ENCODE measurements at regions not wholly inside any gene's neighbourhood (a gene's known extent, or its start where the extent isn't known, plus 50 kb on each side); places are given as distances from the start of the nearest gene placed in this dataset.

DNA sequence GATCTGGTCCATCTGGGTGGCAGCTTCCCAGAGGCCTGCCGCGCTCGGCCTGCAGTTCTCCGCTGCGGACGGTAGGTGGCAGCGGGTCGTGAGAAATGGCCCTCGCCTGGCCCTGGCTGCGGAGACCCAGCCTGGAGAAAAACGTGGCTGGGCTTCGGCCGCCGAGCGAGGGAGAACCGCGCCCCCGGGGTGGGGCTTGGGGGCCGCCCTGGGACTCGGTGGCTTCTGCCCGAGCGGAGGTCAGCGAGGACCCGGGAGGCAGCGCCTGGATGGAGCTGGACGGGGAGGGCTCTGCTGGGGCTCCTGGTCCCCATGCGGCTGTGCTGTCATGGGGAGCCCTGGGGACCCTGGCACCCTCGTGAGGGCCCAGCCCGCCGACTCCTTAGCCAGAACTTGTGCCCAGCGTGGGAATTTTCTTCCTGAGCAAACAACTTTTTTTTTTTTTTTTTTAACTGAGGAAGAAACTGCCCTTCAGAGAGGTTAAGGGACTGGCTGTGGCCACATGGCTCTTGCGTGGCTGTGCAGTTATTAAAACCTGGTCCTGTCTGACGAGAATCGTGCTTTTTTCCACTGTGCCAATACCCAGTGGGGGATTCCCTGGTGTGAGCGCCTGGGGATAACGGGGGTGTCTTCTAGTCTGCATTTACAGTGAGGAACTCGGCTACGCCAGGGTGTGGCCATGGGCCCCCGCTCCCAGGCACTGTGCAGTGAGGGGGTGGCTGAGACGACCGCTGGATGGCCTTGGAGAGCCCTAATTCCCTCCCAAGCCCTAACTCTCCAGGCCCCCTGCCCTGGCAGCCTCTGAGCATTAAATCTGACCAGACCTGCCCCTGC, 535.6 kb downstream of the INSC start:
- ChIA-PET POLR2A (interaction anchor here (0.5 to 1.0 kb wide), 2 partner anchors 61 to 81 kb away, joined by 3 to 4 read pairs; no protein-coding TSS in a partner anchor), CTCF (ENCODE audit: low intra/inter-chr PET ratio) (interaction anchor here (1.4 kb wide), 1 partner anchor 169 kb away, joined by 3 read pairs; no protein-coding TSS in a partner anchor)
- Histone ChIP-seq H2AFZ (ENCODE audit: low read depth, low read length) (peak overlapping the region; percentile 69), H3K79me2 (ENCODE audit: control insufficient read depth, insufficient read depth, low read length) (no peaks in the 10 kb centered on the region), H3K36me3 (ENCODE audit: control insufficient read depth, insufficient read depth, low read length) (no peaks in the 10 kb centered on the region), H3K4me1 (replicated peaks in 1 of 2; ENCODE audit: control insufficient read depth in 2 of 2, insufficient read depth in 2 of 2, low read length in 2 of 2) (peaks cover 11 to 15% of the 10 kb centered on the region in 2 experiments; a peak in 4 of 5 replicates), H3K4me3 (peak overlapping the region; percentile 20; the same call in 1 of the 2 replicates), H3K4me2 (ENCODE audit: insufficient read depth, low read length) (peak overlapping the region; percentile 51), H3K27ac (ENCODE audit: extremely low read depth, low read depth, low read length) (no peak overlapping the region), H3K9me3 (replicated peaks; ENCODE audit: control insufficient read depth, insufficient read depth, low read depth, low read length) (no peaks in the 10 kb centered on the region), H3K9ac (ENCODE audit: insufficient read depth in 1 of 2, low read depth in 2 of 2, low read length in 2 of 2) (peak overlapping the region in 1 of 2 experiments; percentile 74; a peak in 1 of 4 replicates), H3K9me1 (ENCODE audit: control insufficient read depth, insufficient read depth, low read length) (no peaks in the 10 kb centered on the region), H3K27me3 (ENCODE audit: control insufficient read depth in 2 of 2, insufficient read depth in 2 of 2, low read length in 2 of 2) (no peaks in the 10 kb centered on the region; a peak in 1 of 5 replicates), H4K20me1 (replicated peaks; ENCODE audit: control insufficient read depth, insufficient read depth, low read length) (no peaks in the 10 kb centered on the region)
- DNase-seq (ENCODE audit: extremely low read depth in 1 of 4, low spot score in 3 of 4) (peak; percentile 92 to 94 (median 94)), FAIRE-seq (peak; percentile 84), ATAC-seq (peak; percentile 99)
- 14% methylated on average over 29 of the region's 41 CpGs for WGBS (ENCODE audit: insufficient coverage, low coverage, missing lambda C conversion rate)
- BruUV-seq (replicated peaks): no TSS peak
- intact Hi-C loops (cut with micrococcal nuclease) (loop anchor here (5.0 to 10.0 kb wide), 3 partner anchors 164 to 326 kb away; no protein-coding TSS in a partner anchor), in situ Hi-C loops (cut with MboI) (no loop called here)
- TF ChIP-seq EGR1 (conservative IDR thresholded peaks at IDR 0.05): no peak
- TF ChIP-seq, protein P1, sequence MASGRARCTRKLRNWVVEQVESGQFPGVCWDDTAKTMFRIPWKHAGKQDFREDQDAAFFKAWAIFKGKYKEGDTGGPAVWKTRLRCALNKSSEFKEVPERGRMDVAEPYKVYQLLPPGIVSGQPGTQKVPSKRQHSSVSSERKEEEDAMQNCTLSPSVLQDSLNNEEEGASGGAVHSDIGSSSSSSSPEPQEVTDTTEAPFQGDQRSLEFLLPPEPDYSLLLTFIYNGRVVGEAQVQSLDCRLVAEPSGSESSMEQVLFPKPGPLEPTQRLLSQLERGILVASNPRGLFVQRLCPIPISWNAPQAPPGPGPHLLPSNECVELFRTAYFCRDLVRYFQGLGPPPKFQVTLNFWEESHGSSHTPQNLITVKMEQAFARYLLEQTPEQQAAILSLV (tag; IDR thresholded peaks at IDR 0.05): no peak
- no peak for TF ChIP-seq HNRNPH1 (optimal IDR thresholded peaks at IDR 0.05; ENCODE audit: low read depth, low read length)
- peak; percentile 38; the same call in 1 of the 2 replicates for TF ChIP-seq CREM (IDR thresholded peaks at IDR 0.05; ENCODE audit: low read depth)
- TF ChIP-seq ZKSCAN1 (IDR thresholded peaks at IDR 0.05; ENCODE audit: low read depth, low read length): peak; percentile 69; the same call in 1 of the 2 replicates
- TF ChIP-seq ZNF583 (CRISPR knock-in tag; IDR thresholded peaks at IDR 0.05): no peak
- TF ChIP-seq NFE2 (IDR thresholded peaks at IDR 0.05; ENCODE audit: low read depth): no peak
- peak; percentile 85 for TF ChIP-seq NEUROD1 (IDR thresholded peaks at IDR 0.05; ENCODE audit: borderline replicate concordance, low read depth, low read length, partially characterized antibody)
- no peak; the same call in 1 of the 2 replicates for TF ChIP-seq GATAD2B (IDR thresholded peaks at IDR 0.05; ENCODE audit: borderline replicate concordance)
- TF ChIP-seq MYC (IDR thresholded peaks at IDR 0.05; ENCODE audit: low read depth, low read length): peak; percentile 76
- no peak for TF ChIP-seq MYC (CRISPR knock-in tag; IDR thresholded peaks at IDR 0.05; ENCODE audit: borderline replicate concordance, low read depth)
- TF ChIP-seq SMC3 (conservative IDR thresholded peaks at IDR 0.05; ENCODE audit: insufficient read depth, low read depth, low read length): peak; percentile 77
- no peak for TF ChIP-seq NONO (IDR thresholded peaks at IDR 0.05; ENCODE audit: low read depth in 2 of 2, low read length in 1 of 2)
- TF ChIP-seq CHD1 (IDR thresholded peaks at IDR 0.05; ENCODE audit: low read length): no peak
- TF ChIP-seq, protein P2, sequence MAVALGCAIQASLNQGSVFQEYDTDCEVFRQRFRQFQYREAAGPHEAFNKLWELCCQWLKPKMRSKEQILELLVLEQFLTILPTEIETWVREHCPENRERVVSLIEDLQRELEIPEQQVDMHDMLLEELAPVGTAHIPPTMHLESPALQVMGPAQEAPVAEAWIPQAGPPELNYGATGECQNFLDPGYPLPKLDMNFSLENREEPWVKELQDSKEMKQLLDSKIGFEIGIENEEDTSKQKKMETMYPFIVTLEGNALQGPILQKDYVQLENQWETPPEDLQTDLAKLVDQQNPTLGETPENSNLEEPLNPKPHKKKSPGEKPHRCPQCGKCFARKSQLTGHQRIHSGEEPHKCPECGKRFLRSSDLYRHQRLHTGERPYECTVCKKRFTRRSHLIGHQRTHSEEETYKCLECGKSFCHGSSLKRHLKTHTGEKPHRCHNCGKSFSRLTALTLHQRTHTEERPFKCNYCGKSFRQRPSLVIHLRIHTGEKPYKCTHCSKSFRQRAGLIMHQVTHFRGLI (CRISPR knock-in tag; IDR thresholded peaks at IDR 0.05): peak; percentile 100; the same call in 1 of the 2 replicates
- 0 out of 2 replicates have a peak, but pooled peaks have one; percentile 31 for TF ChIP-seq MYNN (IDR thresholded peaks at IDR 0.05)
- TF ChIP-seq MYNN (CRISPR knock-in tag; IDR thresholded peaks at IDR 0.05): no peak
- no peak for TF ChIP-seq ZNF766 (CRISPR knock-in tag; conservative IDR thresholded peaks at IDR 0.05)
- TF ChIP-seq POLR2G (IDR thresholded peaks at IDR 0.05; ENCODE audit: low read depth, low read length): peak; percentile 60
- no peak for TF ChIP-seq ZNF224 (CRISPR knock-in tag; IDR thresholded peaks at IDR 0.05)
- TF ChIP-seq TBL1XR1 (IDR thresholded peaks at IDR 0.05; ENCODE audit: low read length in 2 of 2): 0 out of 4 replicates have a peak, but pooled peaks of 1 of the 2 experiments have one; percentile 41
